ENCODE measurements at regions not wholly inside any gene's neighbourhood (a gene's known extent, or its start where the extent isn't known, plus 50 kb on each side); places are given as distances from the start of the nearest gene placed in this dataset.
"Not testable (repeated sequence)": the region's sequence is repeated elsewhere in the genome, so short reads cannot be mapped to it uniquely, and the experiment has no call there.

- no peak overlapping the region for H3K27ac Mint-ChIP-seq
- CTCF ChIA-PET, result no interaction called here
- H3K4me3 Mint-ChIP-seq, result no peak overlapping the region
- H3K27me3 Mint-ChIP-seq (ENCODE audit: low read depth), result no peaks in the 10 kb centered on the region
- H3K9me3 Mint-ChIP-seq, result peaks cover 4% of the 10 kb centered on the region; the same call in 1 of the 2 replicates
- no peaks in the 10 kb centered on the region for H3K4me1 Mint-ChIP-seq
- H3K36me3 Mint-ChIP-seq, result no peaks in the 10 kb centered on the region
- DNase-seq (ENCODE audit: low spot score) (no peak), ATAC-seq (no peak)
- TF ChIP-seq SMAD4 (CRISPR knock-in tag; IDR thresholded peaks at IDR 0.05), result no peak
- no peak for TF ChIP-seq CREM (CRISPR knock-in tag; IDR thresholded peaks at IDR 0.05)
- no peak for TF ChIP-seq NFATC4 (CRISPR knock-in tag; IDR thresholded peaks at IDR 0.05)
- TF ChIP-seq NR2C2 (CRISPR knock-in tag; IDR thresholded peaks at IDR 0.05), result no peak
- no peak for TF ChIP-seq CBFB (CRISPR knock-in tag; IDR thresholded peaks at IDR 0.05; ENCODE audit: low read depth)
- POLR2A ChIA-PET, result no interaction called here
Measured at GRCh38 chr3:177498037-177498857, 301.0 kb upstream of the TBL1XR1 start.

- H3K4me1 Mint-ChIP-seq; DNase-seq (ENCODE audit: low spot score); POLR2A ChIA-PET; H3K27me3 Mint-ChIP-seq (ENCODE audit: low read depth); H3K4me3 Mint-ChIP-seq; ATAC-seq; H3K36me3 Mint-ChIP-seq; CTCF ChIA-PET; H3K9me3 Mint-ChIP-seq; H3K27ac Mint-ChIP-seq: not testable (repeated sequence)
Measured at GRCh38 chr3:177499039-177499438, 301.8 kb upstream of the TBL1XR1 start.

- no peak for ATAC-seq
- H3K4me3 Mint-ChIP-seq, result no peak overlapping the region
- H3K36me3 Mint-ChIP-seq, result no peaks in the 10 kb centered on the region
- H3K4me1 Mint-ChIP-seq, result no peaks in the 10 kb centered on the region
- DNase-seq (ENCODE audit: low spot score), result no peak
- TF ChIP-seq GABPB1 (CRISPR knock-in tag; IDR thresholded peaks at IDR 0.05) (peak; percentile 71), FOXP4 (CRISPR knock-in tag; IDR thresholded peaks at IDR 0.05) (no peak)
- no peaks in the 10 kb centered on the region for H3K27me3 Mint-ChIP-seq (ENCODE audit: low read depth)
- POLR2A ChIA-PET, result no interaction called here
- H3K27ac Mint-ChIP-seq, result no peak overlapping the region
- CTCF ChIA-PET, result no interaction called here
- peaks cover 4% of the 10 kb centered on the region; the same call in 1 of the 2 replicates for H3K9me3 Mint-ChIP-seq
Measured at GRCh38 chr3:177499779-177500423, 302.6 kb upstream of the TBL1XR1 start.

- TF ChIP-seq ZNF532 (CRISPR knock-in tag; IDR thresholded peaks at IDR 0.05; ENCODE audit: borderline replicate concordance), result no peak
- TF ChIP-seq, protein P1, sequence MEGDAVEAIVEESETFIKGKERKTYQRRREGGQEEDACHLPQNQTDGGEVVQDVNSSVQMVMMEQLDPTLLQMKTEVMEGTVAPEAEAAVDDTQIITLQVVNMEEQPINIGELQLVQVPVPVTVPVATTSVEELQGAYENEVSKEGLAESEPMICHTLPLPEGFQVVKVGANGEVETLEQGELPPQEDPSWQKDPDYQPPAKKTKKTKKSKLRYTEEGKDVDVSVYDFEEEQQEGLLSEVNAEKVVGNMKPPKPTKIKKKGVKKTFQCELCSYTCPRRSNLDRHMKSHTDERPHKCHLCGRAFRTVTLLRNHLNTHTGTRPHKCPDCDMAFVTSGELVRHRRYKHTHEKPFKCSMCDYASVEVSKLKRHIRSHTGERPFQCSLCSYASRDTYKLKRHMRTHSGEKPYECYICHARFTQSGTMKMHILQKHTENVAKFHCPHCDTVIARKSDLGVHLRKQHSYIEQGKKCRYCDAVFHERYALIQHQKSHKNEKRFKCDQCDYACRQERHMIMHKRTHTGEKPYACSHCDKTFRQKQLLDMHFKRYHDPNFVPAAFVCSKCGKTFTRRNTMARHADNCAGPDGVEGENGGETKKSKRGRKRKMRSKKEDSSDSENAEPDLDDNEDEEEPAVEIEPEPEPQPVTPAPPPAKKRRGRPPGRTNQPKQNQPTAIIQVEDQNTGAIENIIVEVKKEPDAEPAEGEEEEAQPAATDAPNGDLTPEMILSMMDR (IDR thresholded peaks at IDR 0.05), result no peak
- TF ChIP-seq CREM (CRISPR knock-in tag; IDR thresholded peaks at IDR 0.05), result no peak
- TF ChIP-seq EMX1 (CRISPR knock-in tag; IDR thresholded peaks at IDR 0.05), result no peak
- TF ChIP-seq ZNF423 (CRISPR knock-in tag; IDR thresholded peaks at IDR 0.05), result no peak
- TF ChIP-seq, protein P2, sequence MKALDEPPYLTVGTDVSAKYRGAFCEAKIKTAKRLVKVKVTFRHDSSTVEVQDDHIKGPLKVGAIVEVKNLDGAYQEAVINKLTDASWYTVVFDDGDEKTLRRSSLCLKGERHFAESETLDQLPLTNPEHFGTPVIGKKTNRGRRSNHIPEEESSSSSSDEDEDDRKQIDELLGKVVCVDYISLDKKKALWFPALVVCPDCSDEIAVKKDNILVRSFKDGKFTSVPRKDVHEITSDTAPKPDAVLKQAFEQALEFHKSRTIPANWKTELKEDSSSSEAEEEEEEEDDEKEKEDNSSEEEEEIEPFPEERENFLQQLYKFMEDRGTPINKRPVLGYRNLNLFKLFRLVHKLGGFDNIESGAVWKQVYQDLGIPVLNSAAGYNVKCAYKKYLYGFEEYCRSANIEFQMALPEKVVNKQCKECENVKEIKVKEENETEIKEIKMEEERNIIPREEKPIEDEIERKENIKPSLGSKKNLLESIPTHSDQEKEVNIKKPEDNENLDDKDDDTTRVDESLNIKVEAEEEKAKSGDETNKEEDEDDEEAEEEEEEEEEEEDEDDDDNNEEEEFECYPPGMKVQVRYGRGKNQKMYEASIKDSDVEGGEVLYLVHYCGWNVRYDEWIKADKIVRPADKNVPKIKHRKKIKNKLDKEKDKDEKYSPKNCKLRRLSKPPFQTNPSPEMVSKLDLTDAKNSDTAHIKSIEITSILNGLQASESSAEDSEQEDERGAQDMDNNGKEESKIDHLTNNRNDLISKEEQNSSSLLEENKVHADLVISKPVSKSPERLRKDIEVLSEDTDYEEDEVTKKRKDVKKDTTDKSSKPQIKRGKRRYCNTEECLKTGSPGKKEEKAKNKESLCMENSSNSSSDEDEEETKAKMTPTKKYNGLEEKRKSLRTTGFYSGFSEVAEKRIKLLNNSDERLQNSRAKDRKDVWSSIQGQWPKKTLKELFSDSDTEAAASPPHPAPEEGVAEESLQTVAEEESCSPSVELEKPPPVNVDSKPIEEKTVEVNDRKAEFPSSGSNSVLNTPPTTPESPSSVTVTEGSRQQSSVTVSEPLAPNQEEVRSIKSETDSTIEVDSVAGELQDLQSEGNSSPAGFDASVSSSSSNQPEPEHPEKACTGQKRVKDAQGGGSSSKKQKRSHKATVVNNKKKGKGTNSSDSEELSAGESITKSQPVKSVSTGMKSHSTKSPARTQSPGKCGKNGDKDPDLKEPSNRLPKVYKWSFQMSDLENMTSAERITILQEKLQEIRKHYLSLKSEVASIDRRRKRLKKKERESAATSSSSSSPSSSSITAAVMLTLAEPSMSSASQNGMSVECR (CRISPR knock-in tag; IDR thresholded peaks at IDR 0.05; ENCODE audit: borderline replicate concordance), result no peak
- Mint-ChIP-seq H3K27me3 (ENCODE audit: low read depth) (no peaks in the 10 kb centered on the region; the same call in 1 of the 2 replicates), H3K27ac (no peak overlapping the region), H3K4me1 (peaks cover 3% of the 10 kb centered on the region), H3K36me3 (no peaks in the 10 kb centered on the region), H3K4me3 (no peak overlapping the region), H3K9me3 (peaks cover 11% of the 10 kb centered on the region)
- DNase-seq (ENCODE audit: low spot score), result no peak
- ChIA-PET POLR2A (no interaction called here), CTCF (interaction anchor here (1.0 kb wide), 1 partner anchor 10 kb away, joined by 3 read pairs; no protein-coding TSS in a partner anchor)
- no peak for ATAC-seq
Measured at GRCh38 chr3:177510693-177511216, 313.5 kb upstream of the TBL1XR1 start.
